ENCODE measurements at regions not wholly inside any gene's neighbourhood (a gene's known extent, or its start where the extent isn't known, plus 50 kb on each side); places are given as distances from the start of the nearest gene placed in this dataset.

GRCh38 chr2:150983314-150983897 is 278.3 kb downstream of the RBM43 start:
- no peak for TF ChIP-seq ZFX (IDR thresholded peaks at IDR 0.05)
- TF ChIP-seq, protein P1, sequence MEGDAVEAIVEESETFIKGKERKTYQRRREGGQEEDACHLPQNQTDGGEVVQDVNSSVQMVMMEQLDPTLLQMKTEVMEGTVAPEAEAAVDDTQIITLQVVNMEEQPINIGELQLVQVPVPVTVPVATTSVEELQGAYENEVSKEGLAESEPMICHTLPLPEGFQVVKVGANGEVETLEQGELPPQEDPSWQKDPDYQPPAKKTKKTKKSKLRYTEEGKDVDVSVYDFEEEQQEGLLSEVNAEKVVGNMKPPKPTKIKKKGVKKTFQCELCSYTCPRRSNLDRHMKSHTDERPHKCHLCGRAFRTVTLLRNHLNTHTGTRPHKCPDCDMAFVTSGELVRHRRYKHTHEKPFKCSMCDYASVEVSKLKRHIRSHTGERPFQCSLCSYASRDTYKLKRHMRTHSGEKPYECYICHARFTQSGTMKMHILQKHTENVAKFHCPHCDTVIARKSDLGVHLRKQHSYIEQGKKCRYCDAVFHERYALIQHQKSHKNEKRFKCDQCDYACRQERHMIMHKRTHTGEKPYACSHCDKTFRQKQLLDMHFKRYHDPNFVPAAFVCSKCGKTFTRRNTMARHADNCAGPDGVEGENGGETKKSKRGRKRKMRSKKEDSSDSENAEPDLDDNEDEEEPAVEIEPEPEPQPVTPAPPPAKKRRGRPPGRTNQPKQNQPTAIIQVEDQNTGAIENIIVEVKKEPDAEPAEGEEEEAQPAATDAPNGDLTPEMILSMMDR (conservative IDR thresholded peaks at IDR 0.05), result no peak
